WI38 (cell line): ENCODE measurements at regions not wholly inside any gene's neighbourhood (a gene's known extent, or its start where the extent isn't known, plus 50 kb on each side); places are given as distances from the start of the nearest gene placed in this dataset.

Experiments used
- H3K4me3 ChIP-seq: 2 replicates; pipeline ENCODE4 v1.5.1; 2011; ENCODE audit warnings: low read depth, mild to moderate bottlenecking, control low read depth, low read length
- TF ChIP-seq, protein P1 (sequence below): IDR thresholded peaks from 2 replicates; pipeline ENCODE4 v1.5.1; 2012; ENCODE audit warnings: low read depth, mild to moderate bottlenecking, control low read depth, low read length

DNA sequence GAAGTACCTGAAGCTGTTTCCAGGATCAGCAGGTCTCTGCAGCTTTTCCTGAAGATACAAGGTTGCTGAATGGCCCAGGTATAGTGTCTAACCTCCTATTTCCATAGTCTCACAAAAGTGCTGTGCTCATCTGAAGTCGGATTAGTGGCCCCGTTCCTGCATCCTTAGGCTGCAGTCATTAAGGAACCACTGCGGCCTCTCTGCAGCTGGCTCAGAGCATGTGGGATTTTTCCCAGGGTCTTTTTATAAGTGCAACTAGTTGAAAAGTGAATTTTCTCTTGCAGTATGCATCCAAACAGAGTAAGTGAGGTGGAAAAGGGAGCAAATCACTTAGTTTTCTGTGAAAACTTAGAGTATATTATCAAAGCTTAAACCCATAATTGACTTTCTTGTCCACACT lies 565.3 kb upstream of the NEGR1 start:
- TF ChIP-seq, protein P1, sequence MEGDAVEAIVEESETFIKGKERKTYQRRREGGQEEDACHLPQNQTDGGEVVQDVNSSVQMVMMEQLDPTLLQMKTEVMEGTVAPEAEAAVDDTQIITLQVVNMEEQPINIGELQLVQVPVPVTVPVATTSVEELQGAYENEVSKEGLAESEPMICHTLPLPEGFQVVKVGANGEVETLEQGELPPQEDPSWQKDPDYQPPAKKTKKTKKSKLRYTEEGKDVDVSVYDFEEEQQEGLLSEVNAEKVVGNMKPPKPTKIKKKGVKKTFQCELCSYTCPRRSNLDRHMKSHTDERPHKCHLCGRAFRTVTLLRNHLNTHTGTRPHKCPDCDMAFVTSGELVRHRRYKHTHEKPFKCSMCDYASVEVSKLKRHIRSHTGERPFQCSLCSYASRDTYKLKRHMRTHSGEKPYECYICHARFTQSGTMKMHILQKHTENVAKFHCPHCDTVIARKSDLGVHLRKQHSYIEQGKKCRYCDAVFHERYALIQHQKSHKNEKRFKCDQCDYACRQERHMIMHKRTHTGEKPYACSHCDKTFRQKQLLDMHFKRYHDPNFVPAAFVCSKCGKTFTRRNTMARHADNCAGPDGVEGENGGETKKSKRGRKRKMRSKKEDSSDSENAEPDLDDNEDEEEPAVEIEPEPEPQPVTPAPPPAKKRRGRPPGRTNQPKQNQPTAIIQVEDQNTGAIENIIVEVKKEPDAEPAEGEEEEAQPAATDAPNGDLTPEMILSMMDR: no peak
- H3K4me3 ChIP-seq: no peak overlapping the region

DNA sequence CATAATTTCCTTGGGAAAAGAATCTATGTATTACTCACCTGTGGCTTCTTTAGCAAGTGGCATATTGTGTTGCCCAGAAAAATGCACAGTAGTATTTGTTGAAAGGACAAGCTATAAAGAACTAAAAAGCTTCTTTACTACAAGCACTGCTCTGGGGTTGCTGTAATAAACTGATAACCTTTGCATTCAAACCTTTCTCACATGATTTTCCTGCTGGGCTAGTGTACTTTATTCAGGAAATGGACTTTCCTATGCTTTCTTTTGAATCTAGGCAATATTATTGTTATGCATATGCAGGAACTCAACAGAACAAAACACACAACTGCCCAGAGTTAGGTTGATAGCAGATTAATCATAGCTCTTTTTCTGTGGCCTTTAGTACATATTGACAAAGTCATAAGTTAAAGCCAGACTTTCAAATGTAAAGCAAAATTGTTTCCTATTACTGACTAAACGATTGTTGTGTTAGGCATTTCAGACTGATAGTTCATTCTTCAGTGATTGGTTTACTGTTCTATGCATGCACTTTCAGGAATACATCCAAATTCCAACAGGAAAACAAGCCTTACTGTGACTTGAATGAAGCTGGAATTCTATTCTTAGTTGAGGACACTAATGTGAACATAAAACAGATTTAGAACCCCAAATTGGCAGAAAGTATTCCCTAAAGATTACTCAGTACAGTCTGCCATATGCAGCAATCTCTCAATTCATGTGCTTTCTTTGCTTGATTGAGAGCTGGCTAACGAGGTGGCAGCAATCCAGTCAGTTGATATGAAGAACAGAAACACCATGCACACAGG lies 564.3 kb upstream of the NEGR1 start:
- TF ChIP-seq, protein P1: no peak

DNA sequence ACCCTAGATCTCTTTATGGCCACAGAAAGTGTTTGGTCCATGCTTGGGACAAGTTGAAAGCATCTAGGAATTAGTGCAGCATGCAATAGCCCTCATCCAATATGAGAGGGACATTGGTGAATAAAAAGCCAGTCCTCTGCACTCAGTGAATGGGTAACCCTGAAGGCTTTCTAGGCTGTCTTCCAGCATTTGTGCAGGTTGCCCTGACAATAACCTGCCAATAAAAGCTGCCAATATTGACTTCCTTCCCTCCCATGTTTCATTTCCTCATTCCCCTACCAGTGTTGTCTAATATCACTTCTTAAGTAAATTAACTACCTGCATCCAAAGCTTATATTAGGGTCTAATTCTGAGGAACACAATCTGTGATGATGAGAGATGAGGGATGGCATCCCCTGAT lies 563.6 kb upstream of the NEGR1 start:
- TF ChIP-seq, protein P1: no peak
- no peak overlapping the region for H3K4me3 ChIP-seq

More for the DNA sequence above, 564.3 kb upstream of the NEGR1 start:
- no peak overlapping the region for H3K4me3 ChIP-seq

DNA sequence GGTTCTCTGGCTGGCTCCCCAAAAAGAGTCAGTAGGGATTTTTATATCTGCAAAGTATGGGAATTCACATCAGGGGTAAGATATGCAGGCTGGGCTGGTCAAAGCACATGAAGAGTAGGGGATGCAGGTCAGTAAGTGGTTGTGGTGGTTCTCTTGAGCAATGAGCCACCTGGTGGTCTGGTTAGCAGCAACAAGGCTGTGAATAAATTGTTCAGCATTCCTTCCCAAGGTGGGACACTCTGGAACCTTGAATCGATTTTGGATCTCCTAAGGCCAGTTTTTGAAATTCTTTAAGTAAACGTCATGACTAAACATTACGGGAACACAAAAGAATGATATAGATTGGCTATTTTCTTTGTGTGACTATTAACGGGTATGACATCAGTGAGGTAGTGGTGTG lies 563.0 kb upstream of the NEGR1 start:
- H3K4me3 ChIP-seq: no peak overlapping the region
- TF ChIP-seq, protein P1: no peak

DNA sequence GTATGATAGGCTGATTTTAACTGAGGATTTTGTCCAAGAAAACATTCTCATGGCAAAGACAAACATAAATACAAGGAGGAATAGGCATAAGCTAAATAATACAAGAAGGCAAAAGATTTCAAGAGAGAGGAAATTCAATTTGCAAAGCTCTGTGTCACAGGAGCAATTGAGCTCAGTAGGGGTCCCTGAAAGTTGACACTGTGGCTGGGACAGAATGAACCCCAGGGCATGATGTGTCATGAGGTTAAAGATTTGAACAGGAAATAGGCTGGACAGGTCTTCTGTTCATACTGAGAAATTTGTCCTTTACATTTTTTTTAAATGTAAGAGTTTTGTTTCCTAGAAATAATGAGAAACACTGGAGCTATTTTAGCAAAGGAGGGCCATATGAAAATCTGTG lies 555.4 kb upstream of the NEGR1 start:
- TF ChIP-seq, protein P1: no peak
- H3K4me3 ChIP-seq: no peak overlapping the region

DNA sequence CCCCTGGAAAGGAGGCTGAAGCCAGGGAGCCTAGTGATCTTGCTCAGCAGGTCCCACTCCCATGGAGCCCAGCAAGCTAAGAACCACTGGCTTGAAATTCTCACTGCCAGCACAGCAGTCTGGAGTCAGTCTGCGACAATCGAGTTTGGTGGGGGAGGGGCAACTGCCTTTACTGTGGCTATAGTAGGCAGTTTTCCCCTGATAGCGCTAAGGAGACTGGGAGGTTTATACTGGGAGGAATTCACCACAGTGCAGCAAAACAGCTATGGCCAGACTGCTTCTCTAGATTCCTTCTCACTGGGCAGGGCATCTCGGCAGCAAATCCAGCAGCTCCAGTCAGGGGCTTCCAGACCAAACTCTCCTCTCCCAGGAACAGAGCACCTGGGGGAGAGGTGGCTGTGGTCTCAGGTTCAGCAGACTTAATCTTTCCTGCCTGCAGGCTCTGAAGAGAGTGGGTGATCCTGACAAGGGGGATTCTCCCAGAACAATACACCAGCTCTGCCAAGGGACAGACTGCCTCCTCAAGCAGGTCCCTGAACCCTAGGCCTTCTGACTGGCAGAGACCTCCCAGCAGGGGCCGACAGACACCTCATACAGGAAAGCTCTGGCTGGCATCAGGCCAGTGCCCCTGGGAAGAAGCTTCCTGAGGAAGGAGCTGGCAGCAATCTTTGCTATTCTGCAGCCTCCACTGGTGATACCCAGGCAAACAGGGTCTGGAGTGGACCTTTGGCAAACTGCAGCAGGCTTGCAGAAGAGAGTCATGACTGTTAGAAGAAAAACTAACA lies 548.5 kb upstream of the NEGR1 start:
- no peak overlapping the region for H3K4me3 ChIP-seq
- TF ChIP-seq, protein P1: no peak

DNA sequence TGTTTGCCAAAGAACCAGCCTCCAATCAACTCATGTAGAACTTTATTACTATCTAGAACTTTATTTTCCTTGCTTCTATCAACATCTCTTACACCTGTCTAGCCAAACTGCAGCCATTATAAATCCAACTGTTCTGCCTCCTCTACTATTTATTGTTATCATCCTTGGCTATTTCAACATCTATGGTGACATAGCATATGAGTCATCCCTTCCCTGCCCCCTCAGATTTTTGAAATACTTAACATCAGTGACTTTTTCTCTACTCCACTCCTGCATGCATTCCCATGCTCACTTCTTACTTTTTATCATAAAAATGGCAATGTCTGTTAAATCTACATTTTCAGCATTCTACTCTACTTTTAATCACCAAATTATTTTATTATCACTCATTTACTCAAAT lies 544.9 kb upstream of the NEGR1 start:
- TF ChIP-seq, protein P1: no peak

More for the DNA sequence above, 544.9 kb upstream of the NEGR1 start:
- H3K4me3 ChIP-seq: no peak overlapping the region
